Frontal cortex (tissue), 3 donors: ENCODE measurements at regions not wholly inside any gene's neighbourhood (a gene's known extent, or its start where the extent isn't known, plus 50 kb on each side); places are given as distances from the start of the nearest gene placed in this dataset.

Experiments used
- DNase-seq, 2 donors: peaks; one replicate each; pipeline ENCODE4 v3.0.0; 2012; ENCODE audit warnings: low spot score in 2 of 2
- FAIRE-seq: peaks from 2 replicates; lab custom pipeline; 2012; peaks lifted over from hg19 to GRCh38; lab: Jason Lieb, UNC
- donor health status: control.
- donor health status: control.
- donor health status: control.

GRCh38 chr3:139292192-139292591 lies 51.6 kb upstream of the MRPS22 start:
- FAIRE-seq = no peak
- DNase-seq = no peak

- FAIRE-seq = no peak
- DNase-seq = no peak
Observed at GRCh38 chr3:139292711-139293664, 50.8 kb upstream of the MRPS22 start.

- FAIRE-seq (no peak), DNase-seq (no peak)
Observed at GRCh38 chr3:139293665-139294023, 50.2 kb upstream of the MRPS22 start.
